Uterus (tissue), 3 donors: ENCODE measurements at regions not wholly inside any gene's neighbourhood (a gene's known extent, or its start where the extent isn't known, plus 50 kb on each side); places are given as distances from the start of the nearest gene placed in this dataset.

Experiments used
- DNase-seq, 2 donors: peaks; one replicate each; pipeline ENCODE4 v3.0.0-alpha.2; 2019 to 2020
- H3K27ac ChIP-seq, 2 donors: fragments of 200-600 bp; sonication (generic); 1 replicate in 1 of 2; 2 replicates in 1 of 2; pipeline ENCODE4 v1.5.1; 2016 to 2018
- H3K27me3 ChIP-seq, 2 donors: fragments of 200-600 bp; sonication (generic); one replicate each; pipeline ENCODE4 v1.5.1; 2018 to 2019; ENCODE audit warnings: control low read depth in 1 of 2
- H3K36me3 ChIP-seq, 2 donors: fragments of 200-600 bp; sonication (generic); one replicate each; pipeline ENCODE4 v1.5.1; 2019; ENCODE audit warnings: control low read depth in 1 of 2
- H3K4me1 ChIP-seq, 2 donors: fragments of 200-600 bp; sonication (generic); one replicate each; pipeline ENCODE4 v1.5.1; 2018 to 2019; ENCODE audit warnings: control low read depth in 1 of 2
- H3K4me3 ChIP-seq, 2 donors: fragments of 200-600 bp; sonication (generic); 1 replicate in 1 of 2; 2 replicates in 1 of 2; pipeline ENCODE4 v1.5.1; 2018 to 2019; ENCODE audit warnings: mild to moderate bottlenecking in 1 of 2
- H3K9me3 ChIP-seq, 2 donors: fragments of 200-600 bp; sonication (generic); one replicate each; pipeline ENCODE4 v1.5.1; 2019; ENCODE audit warnings: control low read depth in 1 of 2
- POLR2A ChIP-seq, 2 donors: fragments of 450-650 bp; IDR thresholded peaks; one replicate each; pipeline ENCODE4 v1.6.1; 2016; ENCODE audit warnings: antibody characterized with exemption in 2 of 2, mild to moderate bottlenecking in 1 of 2, moderate library complexity in 1 of 2
- intact Hi-C: fragments of 100-400 bp; cut with DNase I; formaldehyde crosslinking; loops from one replicate; pipeline ENCODE4 v1.15.1; 2023; ENCODE audit warnings: low total_unique reads
- TF ChIP-seq, protein P1 (sequence below), 4 experiments: fragments of 200-600 bp in 2 of 4; fragments of 450-650 bp in 2 of 4; sonication (generic) in 2 of 4; IDR thresholded peaks; one replicate each; pipeline ENCODE4 v1.5.1; 2016 to 2019; ENCODE audit warnings: antibody characterized with exemption in 4 of 4, mild to moderate bottlenecking in 2 of 4, moderate library complexity in 1 of 4
- donor health status: DM: yes; HTN: yes; CAD: no.

DNA sequence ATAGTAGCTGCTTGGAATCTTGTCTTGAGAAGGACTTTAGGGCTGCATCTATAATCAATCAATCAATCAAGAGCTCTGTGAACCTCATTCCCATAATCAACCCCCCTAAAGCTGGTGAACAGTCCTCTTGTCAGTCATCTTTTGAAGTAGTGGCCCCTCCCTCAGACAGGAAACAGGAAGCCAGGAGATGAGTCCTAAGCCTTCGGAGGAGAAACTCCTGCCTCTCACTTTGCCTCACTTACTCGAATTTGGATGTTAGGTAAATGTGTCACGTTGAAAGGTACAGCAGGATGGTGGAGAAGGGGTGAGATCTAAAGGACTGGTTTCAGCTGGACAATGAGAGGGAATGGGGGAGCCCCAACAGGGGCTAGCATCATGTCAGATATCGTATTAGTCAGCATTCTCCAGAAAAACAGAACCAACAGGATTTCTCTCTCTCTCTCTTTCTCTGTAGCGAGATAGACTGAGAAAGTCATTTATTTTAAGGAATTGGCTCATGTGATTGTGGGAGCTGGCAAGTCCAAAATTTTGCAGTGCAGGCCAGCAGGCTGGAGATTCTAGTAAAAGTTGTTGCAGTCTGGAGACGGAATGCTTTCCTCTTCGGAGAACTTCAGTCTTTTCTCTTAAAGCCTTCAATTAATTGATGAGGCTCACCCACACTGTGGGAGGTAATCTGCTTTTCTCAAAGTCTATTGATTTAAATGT, 144.4 kb upstream of the PWP1 start:
- no peak for TF ChIP-seq POLR2A (IDR thresholded peaks at IDR 0.05)
- TF ChIP-seq, protein P1, sequence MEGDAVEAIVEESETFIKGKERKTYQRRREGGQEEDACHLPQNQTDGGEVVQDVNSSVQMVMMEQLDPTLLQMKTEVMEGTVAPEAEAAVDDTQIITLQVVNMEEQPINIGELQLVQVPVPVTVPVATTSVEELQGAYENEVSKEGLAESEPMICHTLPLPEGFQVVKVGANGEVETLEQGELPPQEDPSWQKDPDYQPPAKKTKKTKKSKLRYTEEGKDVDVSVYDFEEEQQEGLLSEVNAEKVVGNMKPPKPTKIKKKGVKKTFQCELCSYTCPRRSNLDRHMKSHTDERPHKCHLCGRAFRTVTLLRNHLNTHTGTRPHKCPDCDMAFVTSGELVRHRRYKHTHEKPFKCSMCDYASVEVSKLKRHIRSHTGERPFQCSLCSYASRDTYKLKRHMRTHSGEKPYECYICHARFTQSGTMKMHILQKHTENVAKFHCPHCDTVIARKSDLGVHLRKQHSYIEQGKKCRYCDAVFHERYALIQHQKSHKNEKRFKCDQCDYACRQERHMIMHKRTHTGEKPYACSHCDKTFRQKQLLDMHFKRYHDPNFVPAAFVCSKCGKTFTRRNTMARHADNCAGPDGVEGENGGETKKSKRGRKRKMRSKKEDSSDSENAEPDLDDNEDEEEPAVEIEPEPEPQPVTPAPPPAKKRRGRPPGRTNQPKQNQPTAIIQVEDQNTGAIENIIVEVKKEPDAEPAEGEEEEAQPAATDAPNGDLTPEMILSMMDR (IDR thresholded peaks at IDR 0.05) = no peak
- DNase-seq = no peak
- intact Hi-C loops = no loop called here
- Histone ChIP-seq H3K4me3 (no peak overlapping the region), H3K4me1 (no peaks in the 10 kb centered on the region), H3K27me3 (no peaks in the 10 kb centered on the region), H3K27ac (no peak overlapping the region), H3K9me3 (no peaks in the 10 kb centered on the region), H3K36me3 (no peaks in the 10 kb centered on the region)

DNA sequence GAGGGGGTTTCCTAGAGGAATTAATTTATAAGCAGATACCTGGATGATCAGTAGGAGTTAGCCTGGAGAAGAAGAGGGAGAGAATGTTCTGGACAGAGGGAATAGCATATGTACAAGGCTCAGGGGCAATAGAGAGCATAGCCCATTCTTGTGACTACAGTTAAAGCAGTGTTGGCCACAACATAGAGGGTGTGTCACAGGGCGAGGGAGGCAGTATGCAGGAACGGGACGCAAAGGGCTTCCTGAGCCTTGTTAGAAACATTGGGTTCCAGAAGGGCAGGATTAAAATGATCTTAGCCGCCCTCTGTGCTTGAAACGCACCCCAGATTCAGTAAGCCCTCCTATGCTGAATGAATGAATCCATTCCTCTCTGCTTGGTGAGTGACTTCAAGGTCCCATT, 142.2 kb upstream of the PWP1 start:
- intact Hi-C loops = no loop called here
- TF ChIP-seq, protein P1 (IDR thresholded peaks at IDR 0.05) = no peak
- Histone ChIP-seq H3K4me1 (no peaks in the 10 kb centered on the region), H3K27me3 (no peaks in the 10 kb centered on the region), H3K4me3 (no peak overlapping the region), H3K9me3 (no peaks in the 10 kb centered on the region), H3K36me3 (no peaks in the 10 kb centered on the region), H3K27ac (no peak overlapping the region)
- DNase-seq = no peak

DNA sequence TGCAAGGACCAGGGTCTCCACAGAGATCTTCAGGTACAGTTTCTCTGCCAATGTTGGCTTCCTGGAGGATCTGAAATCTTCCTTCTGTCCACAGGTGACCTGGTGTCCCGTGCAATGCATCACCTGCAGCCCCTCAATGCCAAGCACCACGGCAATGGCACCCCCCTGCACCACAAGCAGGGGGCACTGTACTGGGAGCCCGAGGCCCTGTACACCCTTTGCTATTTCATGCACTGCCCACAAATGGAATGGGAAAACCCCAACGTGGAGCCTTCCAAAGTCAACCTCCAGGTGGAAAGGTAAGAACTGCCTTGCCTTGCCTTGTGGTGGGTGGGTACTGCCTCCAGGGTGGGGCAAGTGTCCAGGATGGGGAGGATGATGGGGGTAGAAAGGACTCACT, 141.8 kb upstream of the PWP1 start:
- no peaks in the 10 kb centered on the region for H3K9me3 ChIP-seq
- H3K36me3 ChIP-seq = no peaks in the 10 kb centered on the region
- no peaks in the 10 kb centered on the region for H3K27me3 ChIP-seq
- H3K27ac ChIP-seq = no peak overlapping the region
- no peaks in the 10 kb centered on the region for H3K4me1 ChIP-seq
- TF ChIP-seq, protein P1 (IDR thresholded peaks at IDR 0.05) = no peak
- no peak for TF ChIP-seq POLR2A (IDR thresholded peaks at IDR 0.05)
- intact Hi-C loops = no loop called here
- no peak overlapping the region for H3K4me3 ChIP-seq
- DNase-seq = no peak

DNA sequence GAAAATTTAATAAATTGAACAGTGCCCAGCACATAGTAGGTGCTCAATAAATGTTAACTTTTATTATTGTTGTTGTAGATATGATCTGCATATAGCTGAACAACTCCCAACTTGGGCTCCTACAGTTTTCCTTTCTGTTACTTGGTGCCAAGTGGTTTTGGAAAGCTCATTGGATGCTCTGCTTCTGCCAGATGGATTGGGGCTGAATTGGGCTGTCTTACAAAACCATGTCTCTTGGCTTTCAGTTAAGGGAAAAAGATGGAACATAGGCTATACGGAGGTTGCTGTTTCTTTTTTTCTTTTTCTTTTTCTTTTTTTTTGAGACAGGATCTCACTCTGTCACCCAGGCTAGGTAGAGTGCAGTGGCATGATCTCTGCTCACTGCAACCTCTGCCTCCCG, 140.7 kb upstream of the PWP1 start:
- DNase-seq = no peak
- no peaks in the 10 kb centered on the region for H3K9me3 ChIP-seq
- H3K27ac ChIP-seq = no peak overlapping the region
- intact Hi-C loops = no loop called here
- H3K4me1 ChIP-seq = no peaks in the 10 kb centered on the region
- no peaks in the 10 kb centered on the region for H3K27me3 ChIP-seq
- no peak for TF ChIP-seq POLR2A (IDR thresholded peaks at IDR 0.05)
- TF ChIP-seq, protein P1 (IDR thresholded peaks at IDR 0.05) = no peak
- no peak overlapping the region for H3K4me3 ChIP-seq
- H3K36me3 ChIP-seq = no peaks in the 10 kb centered on the region

DNA sequence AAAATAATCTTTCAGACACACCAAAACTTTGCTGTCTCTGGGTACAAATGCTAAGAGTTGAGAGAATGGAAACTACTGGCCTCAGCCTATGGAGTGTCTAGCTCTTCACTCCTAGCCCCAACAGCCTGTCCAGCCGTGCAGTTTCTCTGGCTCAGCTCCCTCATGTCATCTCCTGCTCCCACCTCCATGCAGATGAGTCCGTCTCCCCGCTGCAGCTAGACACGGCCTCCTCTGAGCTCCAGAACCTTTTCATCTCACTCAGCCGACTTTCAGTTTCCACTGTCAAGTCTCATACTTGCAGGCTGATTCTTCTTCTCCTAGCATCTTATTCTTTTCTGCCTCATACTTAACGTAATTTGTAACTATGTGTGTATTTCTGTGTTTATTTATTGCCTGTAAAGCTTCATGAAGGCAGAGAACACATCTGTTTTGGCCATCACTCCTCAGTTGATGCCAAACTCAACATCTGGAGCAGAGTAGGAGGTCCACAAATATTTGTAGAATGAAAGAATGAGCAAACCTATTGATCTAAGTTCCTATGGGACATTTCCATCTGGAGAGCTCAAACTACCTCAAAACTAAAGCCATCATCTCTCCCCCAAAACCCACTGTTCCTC, 139.8 kb upstream of the PWP1 start:
- no peak for TF ChIP-seq POLR2A (IDR thresholded peaks at IDR 0.05)
- TF ChIP-seq, protein P1 (IDR thresholded peaks at IDR 0.05) = no peak
- H3K4me1 ChIP-seq = no peaks in the 10 kb centered on the region
- intact Hi-C loops = no loop called here
- no peak for DNase-seq
- no peak overlapping the region for H3K27ac ChIP-seq
- H3K27me3 ChIP-seq = no peaks in the 10 kb centered on the region
- no peaks in the 10 kb centered on the region for H3K9me3 ChIP-seq
- no peak overlapping the region for H3K4me3 ChIP-seq
- no peaks in the 10 kb centered on the region for H3K36me3 ChIP-seq
